ENCODE measurements at regions not wholly inside any gene's neighbourhood (a gene's known extent, or its start where the extent isn't known, plus 50 kb on each side); places are given as distances from the start of the nearest gene placed in this dataset.

GRCh38 chr7:91373111-91373800 is 109.0 kb downstream of the FZD1 start:
- TF ChIP-seq MTA2 (IDR thresholded peaks at IDR 0.05; ENCODE audit: low read depth) (no peak), GABPB1 (CRISPR knock-in tag; IDR thresholded peaks at IDR 0.05) (no peak), DNMT1 (IDR thresholded peaks at IDR 0.05) (no peak)
